Stimulated activated CD8-positive, alpha-beta memory T cell treated with anti-CD3 and anti-CD28 coated beads, Interleukin-4, amount 100 ng/mL, for 48 hours (primary cell): ENCODE measurements at regions not wholly inside any gene's neighbourhood (a gene's known extent, or its start where the extent isn't known, plus 50 kb on each side); places are given as distances from the start of the nearest gene placed in this dataset.

Source experiments
- DNase-seq: peaks from one replicate; pipeline ENCODE4 v3.0.0-alpha.2; 2020

GRCh38 chr7:148472406-148472805, 118.2 kb upstream of the C7orf33 start:
- no peak for DNase-seq

- no peak for DNase-seq
Measured at GRCh38 chr7:148473703-148474480, 116.7 kb upstream of the C7orf33 start.

GRCh38 chr7:148474481-148475025, 116.0 kb upstream of the C7orf33 start:
- no peak for DNase-seq

- no peak for DNase-seq
Measured at GRCh38 chr7:148478551-148478950, 112.0 kb upstream of the C7orf33 start.

GRCh38 chr7:148480479-148481146, 110.0 kb upstream of the C7orf33 start:
- no peak for DNase-seq

- DNase-seq = no peak
Measured at GRCh38 chr7:148481147-148481526, 109.4 kb upstream of the C7orf33 start.

GRCh38 chr7:148481971-148482626, 108.5 kb upstream of the C7orf33 start:
- DNase-seq = no peak

GRCh38 chr7:148483515-148484308, 106.9 kb upstream of the C7orf33 start:
- no peak for DNase-seq

- DNase-seq = no peak
Measured at GRCh38 chr7:148484486-148484885, 106.1 kb upstream of the C7orf33 start.

GRCh38 chr7:148485618-148486017, 104.9 kb upstream of the C7orf33 start:
- no peak for DNase-seq

GRCh38 chr7:148486937-148487336, 103.6 kb upstream of the C7orf33 start:
- no peak for DNase-seq

- DNase-seq = no peak
Measured at GRCh38 chr7:148487912-148488311, 102.7 kb upstream of the C7orf33 start.

GRCh38 chr7:148489678-148490077, 100.9 kb upstream of the C7orf33 start:
- no peak for DNase-seq

GRCh38 chr7:148492157-148492860, 98.3 kb upstream of the C7orf33 start:
- no peak for DNase-seq

GRCh38 chr7:148495605-148496004, 95.0 kb upstream of the C7orf33 start:
- DNase-seq = no peak

GRCh38 chr7:148500978-148501377, 89.6 kb upstream of the C7orf33 start:
- no peak for DNase-seq

- no peak for DNase-seq
Measured at GRCh38 chr7:148503900-148504487, 86.6 kb upstream of the C7orf33 start.

GRCh38 chr7:148505645-148506375, 84.8 kb upstream of the C7orf33 start:
- DNase-seq = no peak

- peak; percentile 45 for DNase-seq
Measured at GRCh38 chr7:148507064-148507573, 83.4 kb upstream of the C7orf33 start.

- DNase-seq = peak; percentile 59
Measured at GRCh38 chr7:148507787-148508186, 82.8 kb upstream of the C7orf33 start.

- DNase-seq = no peak
Measured at GRCh38 chr7:148514236-148514635, 76.3 kb upstream of the C7orf33 start.
